ENCODE measurements at regions not wholly inside any gene's neighbourhood (a gene's known extent, or its start where the extent isn't known, plus 50 kb on each side); places are given as distances from the start of the nearest gene placed in this dataset.
"Not testable (repeated sequence)": the region's sequence is repeated elsewhere in the genome, so short reads cannot be mapped to it uniquely, and the experiment has no call there.

DNA sequence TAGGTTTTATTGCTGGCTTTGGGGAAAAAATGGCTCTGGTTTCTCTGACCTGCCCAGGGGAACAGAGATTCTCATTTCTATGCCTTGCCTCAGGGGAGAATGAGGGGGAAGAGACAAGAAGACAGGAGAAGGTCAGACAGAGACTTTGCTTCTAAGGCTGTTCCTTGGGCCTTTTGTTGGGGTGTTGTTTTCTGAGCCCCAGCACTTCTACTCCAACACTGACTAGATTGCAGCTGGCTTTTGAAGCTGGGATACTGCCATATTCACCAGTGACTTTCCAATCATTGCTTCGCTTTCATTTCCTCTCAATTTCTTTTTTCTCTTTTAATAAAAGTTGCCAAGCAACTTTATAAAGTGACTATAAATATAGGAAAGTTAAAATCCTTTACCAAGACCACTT lies 143.2 kb upstream of the ARHGEF26 start:
- DNase-seq (ENCODE audit: low read depth), result no peak

DNA sequence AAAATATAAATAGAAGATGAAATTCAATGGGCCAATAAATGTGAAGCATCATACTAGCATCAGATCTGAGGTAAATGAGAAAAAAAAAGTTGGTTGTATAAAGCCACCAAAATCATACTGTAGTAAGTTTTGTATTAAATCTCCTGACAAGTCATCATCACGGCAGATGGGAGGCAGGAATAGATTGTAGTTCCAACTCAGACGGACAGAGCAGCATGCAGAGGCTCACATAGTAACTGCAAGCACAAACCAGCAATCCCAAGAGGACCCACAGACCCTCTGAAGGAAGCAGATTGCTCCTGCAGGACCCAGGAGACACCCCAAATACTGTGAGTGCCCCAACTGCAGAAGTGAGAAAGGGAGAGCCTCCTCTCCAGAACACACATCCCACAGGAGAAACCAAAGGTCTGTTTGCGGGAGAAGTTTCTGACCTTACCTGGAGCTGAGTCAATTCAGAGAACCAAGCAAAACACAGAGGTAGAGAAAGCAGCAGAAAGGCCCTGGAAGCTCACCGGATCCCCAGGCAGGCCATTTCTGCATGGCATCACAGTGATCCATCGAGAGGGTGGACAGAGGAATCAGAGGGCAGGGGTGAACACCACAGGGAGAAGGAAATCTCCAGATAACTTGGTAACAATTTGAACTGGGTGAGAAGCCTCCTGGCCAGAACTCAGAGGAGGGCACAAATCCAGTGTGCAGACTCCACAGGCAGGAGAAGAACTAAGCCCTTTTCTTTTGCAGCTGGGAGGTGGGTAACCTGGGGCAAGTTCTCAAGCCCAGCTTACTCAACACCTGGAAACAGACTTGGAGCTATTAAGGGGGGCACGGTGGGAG lies 141.6 kb upstream of the ARHGEF26 start:
- DNase-seq (ENCODE audit: low read depth), result no peak

DNA sequence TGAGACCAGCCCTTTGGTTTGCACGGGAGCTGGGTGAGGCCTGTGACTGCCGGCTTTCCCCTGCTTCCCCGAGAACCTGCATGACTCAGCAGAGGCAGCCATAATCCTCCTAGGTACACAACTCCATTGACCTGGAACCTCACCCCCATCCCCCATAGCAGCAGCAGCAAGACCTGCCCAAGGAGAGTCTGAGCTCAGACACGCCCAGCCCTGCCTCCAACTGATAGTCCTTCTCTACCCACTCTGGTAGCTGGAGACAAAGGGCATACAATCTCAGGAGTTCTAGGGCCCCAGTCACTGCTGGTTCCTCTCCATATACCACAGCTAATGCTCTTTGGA lies 141.0 kb upstream of the ARHGEF26 start:
- no peak for DNase-seq (ENCODE audit: low read depth)

DNA sequence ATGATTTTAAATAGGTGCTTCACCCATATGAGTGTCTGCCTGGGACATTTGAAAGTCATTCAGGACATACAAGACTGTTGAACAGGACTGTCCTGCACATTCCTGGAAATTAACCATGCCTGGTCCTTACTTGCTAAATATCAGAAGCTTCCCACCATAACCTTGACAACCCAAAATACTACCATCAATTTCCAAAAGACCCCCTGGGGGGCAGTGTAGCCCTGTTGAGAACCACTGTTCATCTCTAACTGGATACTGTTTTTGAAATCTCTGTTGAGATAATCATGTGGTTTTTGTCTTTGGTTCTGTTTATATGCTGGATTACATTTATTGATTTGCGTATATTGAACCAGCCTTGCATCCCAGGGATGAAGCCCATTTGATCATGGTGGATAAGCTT lies 123.8 kb upstream of the ARHGEF26 start:
- not testable (repeated sequence) for DNase-seq (ENCODE audit: low read depth)

DNA sequence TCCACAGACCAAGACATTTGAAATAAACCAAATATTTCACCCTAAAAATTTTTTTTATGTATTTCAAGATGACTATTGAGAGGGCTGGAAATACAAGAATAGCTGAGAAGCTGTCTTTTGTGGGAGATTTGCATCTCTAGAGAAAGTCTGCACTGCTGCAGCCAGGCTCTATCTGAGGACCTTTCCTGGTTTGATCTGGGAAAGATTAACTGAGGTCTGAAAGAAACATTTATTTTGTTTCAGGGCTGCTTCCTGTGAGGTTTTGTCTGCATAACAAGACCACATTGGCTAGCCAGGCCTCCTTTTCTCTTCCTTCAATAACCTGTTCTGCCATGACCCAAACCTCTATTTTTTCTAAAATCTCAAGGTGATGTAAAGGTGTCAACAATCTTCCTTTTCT lies 117.5 kb upstream of the ARHGEF26 start:
- no peak for DNase-seq (ENCODE audit: low read depth)

DNA sequence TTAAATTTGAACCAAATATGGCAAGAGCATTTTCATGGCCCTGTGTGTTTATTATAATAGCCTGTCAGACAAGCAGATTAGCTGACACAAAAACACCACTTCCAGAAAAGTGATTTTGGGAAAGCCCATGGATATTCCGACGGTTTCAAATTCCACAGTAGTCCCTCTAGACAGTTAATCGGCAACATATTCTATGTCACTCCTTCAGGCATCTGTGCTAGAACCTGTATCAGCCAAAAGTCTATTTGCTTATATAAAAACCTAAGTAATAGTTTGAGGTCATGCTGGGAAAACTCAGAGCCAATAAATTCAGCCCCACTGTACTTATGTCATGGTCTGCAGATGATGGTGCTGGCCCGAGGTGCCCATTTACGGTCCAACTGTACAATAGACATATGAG lies 110.2 kb upstream of the ARHGEF26 start:
- DNase-seq (ENCODE audit: low read depth), result no peak

DNA sequence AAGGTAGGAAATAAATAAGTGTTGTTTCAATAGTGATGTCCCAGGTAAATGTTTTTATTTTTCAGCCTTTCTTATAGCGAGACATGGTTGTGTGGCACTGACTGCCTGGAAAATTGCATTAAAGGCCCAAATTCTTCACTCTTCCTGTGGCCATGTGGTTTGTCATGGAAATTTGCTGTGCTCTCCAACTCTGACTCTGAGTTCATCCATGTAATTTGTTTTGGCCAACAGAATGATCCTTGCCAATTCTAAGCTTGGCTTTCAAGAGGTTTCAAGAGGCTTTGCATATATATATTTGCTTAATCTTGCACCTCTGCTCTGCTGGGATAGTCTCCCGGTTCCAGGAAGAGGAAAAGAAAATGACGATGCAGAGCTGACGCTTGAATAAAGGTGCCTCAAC lies 107.5 kb upstream of the ARHGEF26 start:
- DNase-seq (ENCODE audit: low read depth), result no peak

DNA sequence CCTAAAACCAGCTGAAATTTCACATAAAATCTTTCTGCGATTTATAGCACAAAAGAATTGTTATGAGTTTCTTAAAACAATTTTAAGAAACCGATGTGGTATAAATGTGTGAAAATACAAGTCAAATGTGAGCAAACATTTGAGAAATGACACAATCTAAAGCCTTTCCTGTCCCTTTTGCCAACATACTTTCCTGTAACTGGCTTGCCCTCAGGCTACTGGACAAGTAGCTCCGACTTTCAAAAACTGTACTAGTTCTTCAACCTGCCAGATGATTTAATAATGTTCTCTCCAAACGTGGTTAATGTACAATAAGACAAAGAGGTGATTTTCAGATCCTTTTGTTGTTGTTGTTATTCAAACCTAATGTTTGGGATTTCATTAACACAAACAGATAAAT lies 105.9 kb upstream of the ARHGEF26 start:
- no peak for DNase-seq (ENCODE audit: low read depth)

DNA sequence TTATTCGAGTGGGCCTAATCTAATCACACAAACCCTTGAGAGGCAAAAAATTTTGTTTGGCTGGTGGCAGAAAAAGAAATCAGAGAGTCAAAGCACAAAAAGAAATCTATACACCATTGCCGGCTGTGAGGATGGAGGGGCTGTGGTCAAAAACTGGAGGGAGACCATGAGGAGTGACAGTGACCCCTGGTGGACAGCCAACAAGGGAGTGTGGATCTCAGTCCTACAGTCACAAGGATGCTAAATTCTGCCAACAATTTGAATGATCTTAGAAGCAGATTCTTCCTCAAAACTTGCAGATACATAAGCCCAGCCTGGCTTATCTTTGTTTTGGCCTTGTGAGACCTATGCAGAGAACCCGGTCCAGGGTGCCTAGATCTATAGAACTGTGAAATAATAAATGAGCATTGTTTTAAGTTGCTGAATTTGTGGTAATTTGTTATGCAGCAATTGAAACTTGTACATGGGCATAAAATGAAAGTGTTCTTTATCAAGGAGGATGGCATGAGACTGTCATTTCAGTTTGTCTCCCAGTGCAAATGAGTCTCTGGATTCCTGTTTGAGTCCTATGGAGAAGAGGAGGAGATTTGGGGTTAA lies 103.0 kb upstream of the ARHGEF26 start:
- no peak for DNase-seq (ENCODE audit: low read depth)

DNA sequence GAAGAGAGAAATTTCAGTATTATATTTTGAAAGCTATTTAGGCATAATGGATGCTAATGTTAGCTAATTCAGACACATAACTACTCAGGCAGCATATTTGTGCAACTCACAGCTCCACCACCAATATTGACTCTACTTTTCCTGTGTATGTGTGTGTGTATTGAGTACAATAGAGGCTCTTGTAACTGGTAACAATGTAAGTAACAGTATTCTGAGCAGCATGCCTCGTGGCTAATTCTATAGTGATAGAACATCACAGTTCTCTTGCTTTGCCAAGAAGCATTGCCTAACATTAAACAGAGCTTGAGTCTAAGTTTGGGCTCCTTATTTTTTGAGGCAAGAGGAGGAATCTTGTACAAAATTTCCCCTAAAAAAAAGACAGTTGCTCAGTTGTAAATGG lies 98.6 kb upstream of the ARHGEF26 start:
- no peak for DNase-seq (ENCODE audit: low read depth)

DNA sequence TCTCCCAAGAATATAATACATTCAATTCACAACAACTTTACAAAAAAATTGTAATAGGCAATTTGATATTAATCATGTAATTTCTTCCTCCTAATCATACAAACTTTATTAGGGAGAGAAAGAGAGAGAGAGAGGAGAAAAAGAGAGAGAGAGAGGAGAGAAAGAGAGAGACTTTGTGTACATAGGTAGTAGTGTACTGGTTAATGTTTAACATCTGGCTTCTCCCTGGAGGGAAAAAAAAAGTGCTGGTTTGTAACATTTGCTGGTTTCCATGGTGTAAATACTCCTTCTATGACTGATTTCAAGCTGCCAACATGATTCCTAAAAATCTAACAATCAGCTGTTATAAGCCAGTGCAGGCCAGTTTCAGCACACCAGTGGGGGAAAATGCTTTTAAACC lies 98.0 kb upstream of the ARHGEF26 start:
- no peak for DNase-seq (ENCODE audit: low read depth)

DNA sequence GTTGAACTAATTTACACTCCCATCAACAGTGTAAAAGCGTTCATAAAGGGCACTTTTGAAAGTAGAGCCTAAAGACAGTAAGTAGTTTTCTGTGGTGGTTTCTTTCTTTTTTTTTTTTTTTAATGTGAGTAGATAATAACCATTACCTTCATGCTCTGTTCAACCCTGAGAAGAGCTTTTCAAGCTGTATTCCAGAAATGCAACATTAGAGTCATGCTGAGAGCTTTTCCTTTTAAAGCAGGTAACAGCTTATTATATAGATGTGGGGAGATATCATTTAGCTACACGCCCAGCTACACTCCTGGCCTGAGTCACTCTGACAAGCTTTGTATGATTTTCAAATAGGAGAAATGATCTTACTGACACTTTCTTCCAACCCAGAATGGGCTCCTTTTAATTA lies 96.2 kb upstream of the ARHGEF26 start:
- no peak for DNase-seq (ENCODE audit: low read depth)

DNA sequence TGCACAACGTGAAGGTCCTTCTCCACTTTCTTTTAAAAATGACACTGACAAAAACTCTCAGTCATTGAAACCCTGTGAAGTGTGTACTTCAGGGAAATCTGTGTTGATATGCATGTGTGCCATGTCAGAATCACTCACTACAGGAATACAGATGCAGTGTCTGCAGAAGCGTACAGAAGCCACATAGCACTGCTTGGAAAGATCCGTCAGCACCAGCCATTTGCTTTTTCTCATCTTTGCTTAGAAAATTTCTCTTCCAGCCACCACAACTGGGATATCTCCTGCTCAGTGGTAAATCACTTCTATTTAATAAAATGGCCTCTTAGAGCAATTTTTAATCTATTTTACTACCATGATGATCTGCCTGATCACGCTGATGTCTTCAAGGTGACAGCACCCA lies 91.3 kb upstream of the ARHGEF26 start:
- DNase-seq (ENCODE audit: low read depth), result no peak

DNA sequence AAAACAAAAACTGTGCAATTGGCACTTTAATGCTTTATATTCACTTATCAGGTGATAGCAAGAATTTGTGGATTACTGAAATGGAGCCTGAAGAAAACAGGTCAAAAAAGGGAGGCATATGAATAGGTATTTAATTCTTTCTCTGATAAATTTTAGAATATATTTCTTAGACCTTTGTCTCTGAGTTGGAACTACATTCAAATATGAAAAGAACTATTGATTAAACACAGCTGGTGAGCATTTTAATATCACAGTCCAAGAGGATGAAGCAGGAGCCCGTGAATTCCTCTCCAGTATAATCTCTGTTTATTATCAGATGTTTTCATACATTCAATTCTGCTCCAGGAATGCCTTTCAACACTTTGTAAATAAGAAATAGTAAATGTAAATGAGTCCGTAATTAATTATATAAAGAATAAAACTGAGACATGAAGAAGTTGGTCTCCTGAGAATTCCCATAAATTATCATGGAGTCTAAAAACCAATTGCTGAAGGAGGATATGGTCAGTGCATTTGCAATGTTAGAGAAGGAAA lies 86.3 kb upstream of the ARHGEF26 start:
- no peak for DNase-seq (ENCODE audit: low read depth)

DNA sequence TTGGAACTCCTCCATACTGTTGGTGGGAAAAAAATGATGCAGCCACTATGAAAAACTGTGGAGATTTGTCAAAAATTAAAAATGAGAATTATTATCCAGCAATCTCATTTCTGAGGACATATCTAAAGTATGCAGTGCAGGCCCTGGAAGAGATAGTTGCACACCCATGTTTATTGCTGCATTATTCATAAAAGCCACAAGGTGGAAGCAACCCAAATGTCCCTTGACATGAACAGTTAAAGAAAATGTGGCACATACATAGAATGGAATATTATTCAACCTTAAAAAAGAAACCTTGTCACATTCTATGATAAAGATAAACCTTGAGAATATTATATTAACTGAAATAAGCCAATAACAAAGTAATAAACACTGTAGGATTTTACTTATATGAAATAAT lies 80.9 kb upstream of the ARHGEF26 start:
- no peak for DNase-seq (ENCODE audit: low read depth)

DNA sequence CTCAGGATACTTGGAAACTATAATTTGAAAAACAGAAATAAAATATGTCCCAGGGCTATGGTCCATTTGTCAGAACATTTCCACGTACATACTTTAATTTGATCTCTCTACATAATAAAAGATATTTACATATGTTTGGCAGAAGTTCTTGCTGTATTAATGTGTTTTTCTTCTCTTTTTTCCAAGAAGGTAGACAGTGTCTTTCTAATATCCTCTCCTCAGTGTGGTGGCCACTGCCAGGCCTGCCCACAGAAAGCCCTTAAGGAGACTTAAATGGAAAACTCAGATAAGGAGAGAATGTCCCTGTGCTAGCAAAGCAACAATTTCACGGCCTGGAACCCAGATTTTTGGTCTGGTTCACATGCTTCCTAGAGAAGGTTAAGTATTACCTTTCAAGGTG lies 76.5 kb upstream of the ARHGEF26 start:
- DNase-seq (ENCODE audit: low read depth), result no peak

DNA sequence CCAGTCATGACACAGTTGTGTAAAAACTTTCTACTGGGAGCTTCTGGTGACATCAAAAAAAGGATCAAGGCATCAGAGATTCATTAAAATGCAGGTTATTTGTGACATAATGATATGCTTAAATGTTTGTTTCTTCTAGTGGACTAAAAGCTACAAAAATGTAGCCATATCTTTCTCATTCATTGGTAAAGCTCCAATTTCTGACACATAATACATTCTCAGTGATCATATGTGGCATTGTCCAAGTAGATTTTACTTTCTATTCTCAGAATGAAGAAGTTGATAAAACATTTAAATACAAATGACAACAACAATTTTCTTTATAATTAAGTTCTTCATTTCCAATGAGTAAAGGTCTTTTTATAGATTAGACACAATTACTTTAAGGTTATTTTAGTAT lies 71.0 kb upstream of the ARHGEF26 start:
- no peak for DNase-seq (ENCODE audit: low read depth)

DNA sequence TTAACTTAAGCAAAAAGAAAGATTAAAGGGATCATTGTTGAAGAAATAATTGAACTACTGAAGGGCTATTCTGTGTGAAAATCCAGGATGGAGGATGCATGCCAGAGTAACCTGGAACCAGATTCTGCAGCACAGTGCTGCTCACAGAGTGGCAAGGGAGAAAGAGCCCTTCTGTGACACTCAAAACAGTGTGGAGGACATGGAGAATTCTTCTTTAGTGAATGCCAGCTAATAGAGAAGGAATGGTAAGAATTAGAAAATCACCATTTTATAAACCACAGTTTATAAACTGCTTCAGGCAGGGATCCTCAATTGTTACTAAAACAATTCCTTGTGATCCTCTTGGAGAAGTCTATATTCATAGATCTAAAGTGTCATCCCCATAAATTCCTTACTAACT lies 70.4 kb upstream of the ARHGEF26 start:
- no peak for DNase-seq (ENCODE audit: low read depth)

DNA sequence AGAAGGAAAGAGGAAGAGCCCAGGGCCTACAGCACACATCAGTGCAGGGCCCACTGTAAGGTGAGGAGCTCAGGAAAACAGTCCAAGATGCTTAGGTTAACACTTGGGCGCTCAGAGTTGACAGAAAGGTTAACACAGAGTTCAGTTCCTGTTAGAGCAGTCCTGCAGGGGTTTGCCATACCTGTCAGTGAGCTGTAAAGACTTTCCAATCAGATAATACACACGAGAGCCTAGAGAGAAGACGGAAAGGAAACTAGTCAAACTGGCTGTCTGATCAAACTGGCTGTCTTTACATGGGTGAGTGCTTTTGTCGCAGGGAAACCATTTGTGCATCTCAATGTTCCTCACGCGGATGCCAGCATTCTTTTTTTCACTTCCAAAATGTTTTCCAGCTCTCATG lies 61.4 kb upstream of the ARHGEF26 start:
- no peak for DNase-seq (ENCODE audit: low read depth)

DNA sequence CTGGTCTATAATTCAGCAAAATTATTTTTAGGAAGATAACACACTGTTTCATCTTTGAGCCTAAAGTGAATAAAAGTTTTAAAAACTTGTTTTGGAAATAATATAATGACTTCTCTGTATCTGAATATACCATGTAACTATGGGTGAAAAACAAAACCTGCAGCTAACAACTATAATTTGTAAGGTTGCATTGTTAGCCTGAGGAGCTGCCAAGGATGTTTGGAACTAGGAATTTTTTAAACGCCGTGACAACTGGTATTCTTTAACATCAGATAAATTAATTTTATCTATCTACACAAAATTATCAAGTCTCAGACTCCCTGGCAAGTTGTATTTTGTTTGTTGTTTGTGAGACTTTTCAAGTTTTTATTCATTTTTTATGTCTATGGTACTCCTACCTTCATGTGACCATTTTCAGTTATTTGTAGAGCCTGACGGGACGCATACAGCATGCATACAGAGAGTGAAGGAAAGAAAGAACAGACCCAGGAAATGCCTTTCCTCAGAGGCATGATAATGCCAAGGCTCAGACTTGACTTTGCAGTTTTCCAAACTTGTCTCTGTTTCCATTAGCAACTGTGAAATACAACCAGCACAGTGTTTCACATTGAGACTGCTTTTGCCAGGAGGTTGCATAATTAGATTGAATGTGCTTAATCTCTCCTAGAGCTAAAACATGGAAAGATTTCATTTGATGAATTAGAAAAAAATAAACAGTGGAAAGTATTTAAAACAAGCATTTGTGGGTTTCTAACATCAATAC lies 60.8 kb upstream of the ARHGEF26 start:
- DNase-seq (ENCODE audit: low read depth), result no peak

DNA sequence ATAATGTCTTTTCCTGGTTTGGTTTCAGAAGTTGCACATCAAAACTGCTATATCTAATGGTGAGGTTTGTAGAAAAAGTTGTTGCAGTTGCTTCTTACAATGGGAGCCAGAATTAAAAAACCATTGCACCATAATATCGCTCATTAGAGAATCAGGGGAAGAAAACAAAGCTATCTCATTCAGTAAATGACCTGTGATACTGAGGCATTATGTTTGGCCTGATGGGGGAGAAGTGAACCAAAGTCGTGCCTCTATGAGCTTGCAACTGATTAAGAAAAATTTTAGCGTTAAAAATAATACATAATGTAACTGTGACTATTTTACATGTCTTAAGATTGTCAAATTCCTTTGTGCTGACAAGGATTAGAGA lies 60.2 kb upstream of the ARHGEF26 start:
- no peak for DNase-seq (ENCODE audit: low read depth)

DNA sequence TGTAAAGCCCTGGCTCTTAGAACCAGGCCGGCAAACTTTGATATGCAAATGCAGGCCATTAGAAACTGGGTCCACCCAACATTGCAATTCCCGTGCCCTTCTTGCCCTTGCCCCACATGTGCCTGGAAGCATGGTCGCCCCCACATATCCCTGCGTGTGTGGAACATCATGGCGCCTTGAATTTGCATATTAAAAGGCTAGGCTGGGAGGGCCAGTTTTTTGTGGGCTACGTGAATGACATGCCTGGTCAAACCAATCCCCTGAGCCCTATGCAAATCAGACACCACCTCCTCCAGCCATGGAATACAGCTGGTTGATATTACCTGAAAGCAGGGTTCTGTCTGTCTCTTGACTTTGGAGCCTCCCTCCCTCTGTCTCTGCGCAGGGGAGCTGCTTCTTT lies 58.7 kb upstream of the ARHGEF26 start:
- no peak for DNase-seq (ENCODE audit: low read depth)

DNA sequence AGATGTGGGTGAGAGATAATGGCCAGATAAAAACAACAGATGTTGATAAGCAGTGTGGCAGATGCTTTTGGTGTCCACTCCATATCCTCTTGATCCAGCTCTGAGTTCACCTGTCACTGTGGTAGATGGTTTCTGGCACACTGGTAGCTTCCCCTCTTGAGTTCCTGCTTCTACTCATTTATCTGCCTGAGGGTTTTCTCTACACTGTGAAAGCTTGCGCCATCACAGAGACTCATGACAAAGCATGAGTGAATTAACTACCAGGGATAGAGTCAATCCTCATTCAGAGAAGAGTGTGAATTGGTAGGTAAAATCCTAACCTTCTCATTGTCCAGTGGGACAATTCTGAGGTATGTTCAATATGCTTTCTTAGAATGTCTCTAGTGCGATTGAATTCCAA lies 50.0 kb upstream of the ARHGEF26 start:
- no peak for DNase-seq (ENCODE audit: low read depth)
